ENCODE measurements at regions not wholly inside any gene's neighbourhood (a gene's known extent, or its start where the extent isn't known, plus 50 kb on each side); places are given as distances from the start of the nearest gene placed in this dataset.

DNA sequence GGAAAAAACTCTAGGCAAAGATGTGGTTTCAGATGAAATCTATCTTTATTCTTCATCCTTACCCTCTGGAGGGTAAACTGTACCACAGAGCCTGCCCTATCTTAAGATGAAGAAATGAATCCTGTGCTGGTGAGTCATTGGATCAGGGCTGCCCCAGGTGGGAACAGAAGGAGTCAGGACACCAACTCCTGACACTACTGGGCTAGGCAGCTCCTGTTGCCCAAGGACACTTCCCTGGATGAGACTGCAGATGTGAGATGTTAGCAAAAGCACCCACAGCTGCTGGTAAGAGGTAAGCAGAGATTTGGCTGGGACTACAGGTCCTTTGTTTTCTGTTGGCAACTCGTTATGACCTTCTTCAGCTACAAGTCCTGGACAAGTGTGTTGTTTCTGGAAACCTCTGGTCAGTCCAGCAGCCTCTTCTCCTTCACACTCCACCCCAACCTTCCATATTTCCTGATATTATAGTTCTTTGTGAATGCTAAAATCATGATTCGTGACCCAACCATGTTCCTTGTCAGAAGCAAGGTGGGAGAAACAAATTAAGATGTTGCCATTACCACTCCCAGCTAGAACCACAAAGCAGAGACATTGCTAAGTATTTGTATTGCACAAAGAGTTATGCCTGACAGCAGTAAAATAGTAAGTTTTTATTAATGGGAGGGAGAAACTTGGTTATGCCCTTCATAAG lies 104.2 kb upstream of the TGFBR2 start:
- DNase-seq, result no peak

DNA sequence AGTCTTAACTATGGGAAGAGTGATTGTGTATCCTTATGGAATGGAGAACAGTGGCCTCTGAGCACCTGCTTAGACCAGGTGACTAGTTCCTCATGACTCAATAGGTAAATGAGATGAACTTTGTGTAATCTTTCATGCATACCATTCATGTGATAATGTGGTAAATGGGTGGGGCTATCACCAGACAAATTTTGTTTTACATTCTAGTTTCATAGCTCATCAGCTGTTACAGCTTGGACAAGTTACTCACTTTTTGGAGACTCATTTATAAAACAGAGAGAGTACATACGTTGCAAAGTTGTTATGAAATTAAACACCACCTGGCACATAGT lies 103.7 kb upstream of the TGFBR2 start:
- DNase-seq, result no peak

DNA sequence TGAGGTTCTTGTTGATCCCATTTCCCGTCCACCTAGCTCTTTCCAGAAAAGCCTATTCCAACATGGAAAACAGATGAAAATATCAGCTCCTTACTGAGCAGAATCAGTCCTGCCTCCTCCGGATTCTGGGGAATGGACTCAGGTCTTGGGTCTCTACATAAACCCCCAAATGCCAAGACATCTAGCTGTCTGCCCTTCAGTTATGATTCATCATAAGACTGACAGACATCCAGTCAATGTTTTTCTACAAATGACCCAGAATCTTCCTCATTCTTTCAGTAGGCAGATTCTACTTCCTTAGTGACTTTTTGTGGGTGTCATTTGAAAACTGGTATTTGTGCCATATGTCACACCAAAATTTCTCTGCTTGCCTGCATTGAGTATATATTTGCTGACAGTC lies 103.0 kb upstream of the TGFBR2 start:
- DNase-seq, result no peak

DNA sequence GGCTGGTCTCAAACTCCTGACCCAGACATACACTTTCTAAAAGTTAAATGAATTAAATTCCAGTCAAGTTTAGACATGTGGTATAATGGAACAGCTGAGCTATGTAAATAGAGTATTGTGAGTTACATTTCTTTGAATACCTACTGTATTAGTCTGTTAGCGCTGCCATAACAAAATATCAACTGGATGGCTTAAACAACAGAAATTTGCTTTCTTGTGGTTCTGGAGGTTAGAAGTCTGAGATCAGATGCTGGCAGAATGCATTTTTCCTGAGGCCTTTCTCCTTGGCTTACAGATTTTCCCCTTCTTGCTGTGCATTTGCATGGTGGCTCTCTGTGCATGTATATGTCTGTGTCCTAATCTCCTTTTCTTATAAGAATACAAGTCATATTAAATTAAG lies 101.5 kb upstream of the TGFBR2 start:
- DNase-seq, result no peak

DNA sequence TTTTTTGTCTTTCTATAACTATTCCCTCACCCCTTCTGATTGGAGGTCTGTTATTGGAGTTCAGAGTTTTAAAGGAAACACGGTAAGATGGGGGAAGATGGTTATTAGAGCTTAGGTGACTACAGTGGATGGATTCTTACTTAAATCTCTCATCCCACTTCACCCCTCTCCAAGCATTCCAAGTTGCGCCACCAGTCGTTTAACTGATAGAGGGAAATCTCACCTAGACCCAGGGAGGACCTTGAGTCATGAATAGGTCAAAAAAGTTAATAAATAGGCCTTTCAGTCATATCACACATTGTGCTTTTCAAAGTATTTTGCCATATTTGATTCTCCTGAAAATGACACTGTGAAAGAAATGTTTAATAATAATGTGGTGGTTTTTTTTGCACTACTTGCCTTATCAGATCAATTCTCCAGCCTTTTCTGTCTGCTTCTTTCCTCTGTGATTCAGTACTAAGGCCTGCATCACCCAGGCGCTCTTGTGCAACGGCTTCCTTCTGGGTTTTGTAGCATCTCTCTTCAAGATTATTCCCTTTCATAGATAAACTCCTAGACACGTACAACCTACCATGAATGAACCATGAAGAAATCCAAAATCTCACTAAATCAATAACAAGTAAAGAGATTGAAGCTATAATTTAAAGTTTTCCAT lies 100.4 kb upstream of the TGFBR2 start:
- no peak for DNase-seq

DNA sequence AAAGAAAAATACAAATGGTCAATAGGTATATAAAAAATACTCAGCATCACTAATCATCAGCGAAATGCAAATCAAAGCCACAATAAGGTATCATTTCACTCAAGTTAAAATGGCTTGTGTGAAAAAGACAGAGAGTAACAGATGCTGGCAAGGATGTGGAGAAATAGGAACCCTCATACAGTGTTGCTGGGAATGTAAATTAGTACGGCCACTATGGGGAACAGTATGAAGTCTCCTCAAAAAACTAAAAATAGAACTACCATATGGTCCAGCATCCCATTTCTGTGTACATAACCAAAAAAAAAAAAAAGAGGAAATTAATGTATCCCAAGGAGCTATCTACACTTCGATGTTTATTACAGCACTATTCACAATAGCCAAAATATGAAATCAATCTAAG lies 98.1 kb upstream of the TGFBR2 start:
- DNase-seq, result no peak

DNA sequence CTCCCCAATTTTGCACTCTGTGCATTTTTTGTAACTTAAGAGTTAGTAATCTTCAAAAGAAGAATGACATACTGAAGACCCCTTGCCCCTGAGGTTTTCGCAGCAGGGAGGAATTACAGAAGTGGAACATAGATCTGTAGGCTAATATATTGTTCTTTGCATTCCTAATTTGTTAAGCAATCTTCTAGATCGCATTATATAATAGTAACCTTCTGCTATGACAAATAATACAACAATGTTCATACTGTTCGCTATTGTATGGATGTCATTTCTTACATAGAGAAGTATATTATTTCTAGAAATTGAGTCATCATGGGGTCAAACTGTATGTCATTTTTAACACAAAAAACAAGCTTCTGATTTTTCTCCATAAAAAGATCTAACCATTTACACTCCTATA lies 95.8 kb upstream of the TGFBR2 start:
- DNase-seq, result no peak

DNA sequence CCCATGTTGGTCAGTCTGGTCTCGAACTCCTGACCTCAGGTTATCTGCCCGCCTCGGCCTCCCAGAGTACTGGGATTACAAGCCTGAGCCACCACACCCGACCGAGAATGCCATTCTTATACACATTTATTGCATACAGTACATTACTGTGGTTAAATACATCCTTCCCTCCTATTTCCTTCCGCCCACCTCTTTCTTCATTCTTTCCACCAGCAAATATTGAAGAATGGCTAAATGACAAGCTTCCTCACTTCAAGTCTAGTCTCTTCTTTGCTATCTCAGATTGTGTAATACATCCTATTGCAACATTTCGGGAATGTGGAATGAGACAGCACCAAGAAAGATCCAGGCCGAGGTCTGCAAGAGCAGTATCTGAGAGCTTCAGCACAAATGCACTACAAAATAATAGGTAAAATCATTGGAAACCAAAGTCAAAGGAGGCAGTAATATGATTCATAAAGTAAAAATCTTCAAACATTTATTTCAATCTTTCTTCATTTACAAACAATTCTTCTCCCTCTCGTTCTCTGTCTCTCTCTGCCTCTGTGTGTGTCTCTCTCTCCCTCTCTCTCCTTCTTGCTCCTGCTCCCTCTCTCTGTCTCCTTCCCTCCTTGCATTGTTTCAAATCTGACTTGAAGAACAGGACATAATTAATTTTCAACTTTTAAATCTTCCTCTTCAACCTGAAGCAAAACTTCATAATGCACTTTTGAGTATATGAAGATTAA lies 94.7 kb upstream of the TGFBR2 start:
- DNase-seq, result no peak

DNA sequence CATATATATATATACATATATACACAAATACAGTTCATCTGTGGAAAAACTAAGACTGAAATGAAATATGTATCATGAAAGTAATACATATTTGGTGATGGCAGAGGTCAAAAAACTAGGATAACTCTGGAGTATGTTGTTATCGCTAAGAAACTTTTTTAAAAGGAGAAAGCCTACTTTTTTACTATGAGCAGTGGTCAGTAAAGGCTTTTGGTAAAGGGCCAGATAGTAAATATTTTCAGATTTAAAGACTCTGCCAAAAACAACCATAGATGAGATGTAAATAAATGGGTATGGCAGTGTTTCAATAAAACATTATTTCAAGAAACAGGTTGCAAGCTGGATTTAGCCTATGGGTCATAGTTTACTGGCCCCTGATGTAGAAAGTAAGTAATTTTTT lies 93.8 kb upstream of the TGFBR2 start:
- DNase-seq, result no peak

DNA sequence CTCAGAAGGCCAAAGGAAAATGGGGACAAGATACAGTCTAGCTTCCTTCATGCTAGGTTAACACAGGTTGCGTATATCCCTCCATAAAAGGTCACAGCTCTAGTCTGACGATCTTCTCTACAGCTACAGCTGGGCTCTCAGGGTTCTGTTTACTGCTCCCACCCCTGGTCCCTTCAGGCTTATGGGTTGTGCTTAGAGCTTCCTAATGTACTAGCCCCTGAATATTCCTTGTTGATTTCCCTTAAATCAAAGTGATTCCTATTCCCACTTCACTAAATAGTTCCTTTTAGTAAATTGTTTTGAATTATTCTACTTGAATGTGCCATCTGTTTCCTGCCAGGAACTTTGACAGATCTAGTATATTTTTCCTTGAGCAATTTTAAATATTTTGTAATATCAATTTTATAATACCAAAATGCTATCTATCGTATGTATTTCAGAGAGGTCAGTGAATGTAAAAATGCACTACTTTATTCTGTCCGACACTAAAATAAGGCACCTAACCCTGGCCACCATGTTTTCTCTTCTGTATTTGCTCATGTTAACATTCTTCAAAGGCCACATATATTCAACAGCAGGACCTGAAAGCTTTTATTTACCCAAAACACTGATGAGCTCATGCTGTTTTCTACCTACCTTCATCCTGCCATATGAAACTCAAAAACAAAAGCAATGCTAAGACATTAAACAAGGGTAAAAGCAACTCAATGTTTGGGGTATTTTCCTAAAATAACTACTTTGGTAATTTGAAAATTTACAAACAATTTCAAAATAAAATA lies 92.8 kb upstream of the TGFBR2 start:
- DNase-seq, result no peak

DNA sequence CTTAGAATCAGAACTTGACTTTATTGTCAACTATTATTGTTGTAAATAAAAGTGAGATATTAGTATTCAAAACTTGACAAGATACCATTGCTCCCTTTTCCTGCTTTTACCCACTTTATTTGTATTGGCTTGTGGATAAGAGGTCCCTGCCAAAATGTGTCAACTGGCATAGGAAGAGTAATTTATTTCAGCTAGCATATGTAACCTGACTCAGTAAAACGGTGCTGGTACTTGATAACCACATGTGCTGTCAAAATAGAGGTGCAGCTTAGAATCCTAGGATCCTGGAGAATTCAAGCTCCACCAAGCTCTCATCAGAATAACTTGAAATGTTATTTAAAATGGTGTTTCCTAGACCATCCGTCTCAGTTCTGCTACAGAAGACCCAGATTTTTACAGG lies 90.2 kb upstream of the TGFBR2 start:
- no peak for DNase-seq

DNA sequence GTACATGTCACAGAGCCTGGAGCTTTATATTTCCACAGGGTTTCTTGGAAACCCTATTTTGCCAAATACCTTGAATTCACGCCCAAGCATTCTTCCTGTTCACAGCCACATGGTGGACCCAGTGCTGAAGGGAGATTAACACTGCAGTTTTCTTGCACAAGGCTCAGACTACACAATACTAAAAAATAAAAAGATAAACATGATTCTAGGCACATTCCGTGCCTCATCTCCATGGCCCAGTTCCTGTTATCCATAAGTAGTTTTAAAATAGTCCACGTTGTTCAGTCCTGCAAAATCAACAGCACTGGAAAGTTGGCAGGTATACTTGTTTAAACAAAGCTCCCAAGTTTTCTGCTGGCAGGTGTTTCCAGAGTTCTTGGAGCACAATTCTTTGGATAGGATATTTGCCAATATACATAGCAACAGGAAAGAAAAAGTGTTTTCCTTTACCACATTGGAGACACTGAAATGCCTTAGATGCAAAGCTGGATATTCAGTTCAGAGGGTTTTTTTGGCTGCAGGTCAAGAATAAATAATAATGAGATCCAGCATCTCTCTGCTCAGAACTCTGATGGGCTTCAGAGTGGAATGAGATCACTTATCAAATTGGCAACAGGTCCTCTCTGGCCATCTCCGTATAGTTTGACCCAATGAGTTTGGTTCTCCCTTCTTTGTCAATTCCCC lies 88.1 kb upstream of the TGFBR2 start:
- peak; percentile 66 for DNase-seq

DNA sequence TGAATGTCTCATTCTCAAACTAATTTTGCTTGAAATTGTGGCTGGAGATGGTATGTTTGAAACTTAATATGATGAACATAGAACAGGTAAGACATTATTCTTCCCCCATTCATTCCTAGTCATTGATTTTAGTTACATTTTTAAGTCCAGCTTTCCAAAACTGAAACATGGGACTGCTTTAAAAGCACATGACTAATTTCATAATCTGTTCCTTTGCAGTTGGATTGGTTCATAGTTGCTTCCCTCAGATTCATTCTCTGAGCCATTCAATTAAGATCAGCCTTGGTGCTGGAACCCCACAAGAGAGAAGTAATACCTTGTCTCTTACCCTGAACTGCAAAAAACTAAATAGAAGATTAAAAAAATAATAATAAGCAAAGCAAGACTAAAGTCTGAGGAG lies 87.5 kb upstream of the TGFBR2 start:
- no peak for DNase-seq

DNA sequence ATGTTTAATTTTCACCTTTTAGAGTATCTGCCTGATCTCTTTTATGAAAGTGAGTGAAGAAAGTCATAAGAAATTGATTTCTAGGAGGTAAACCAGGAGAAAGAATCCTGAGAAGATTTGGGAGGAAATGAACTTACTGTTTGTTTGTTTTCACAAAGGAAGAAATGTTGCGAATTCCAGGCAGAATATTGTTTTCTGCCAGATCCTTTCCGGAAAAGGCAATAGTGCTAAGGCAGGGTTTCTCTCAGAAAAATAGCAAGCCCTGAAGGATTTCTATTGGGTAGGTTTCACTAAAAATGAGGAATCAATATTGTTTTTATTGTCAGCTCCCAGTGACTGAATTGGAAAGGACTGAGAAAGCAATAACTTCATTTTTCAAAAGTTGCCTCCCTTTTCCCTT lies 85.7 kb upstream of the TGFBR2 start:
- DNase-seq, result no peak

DNA sequence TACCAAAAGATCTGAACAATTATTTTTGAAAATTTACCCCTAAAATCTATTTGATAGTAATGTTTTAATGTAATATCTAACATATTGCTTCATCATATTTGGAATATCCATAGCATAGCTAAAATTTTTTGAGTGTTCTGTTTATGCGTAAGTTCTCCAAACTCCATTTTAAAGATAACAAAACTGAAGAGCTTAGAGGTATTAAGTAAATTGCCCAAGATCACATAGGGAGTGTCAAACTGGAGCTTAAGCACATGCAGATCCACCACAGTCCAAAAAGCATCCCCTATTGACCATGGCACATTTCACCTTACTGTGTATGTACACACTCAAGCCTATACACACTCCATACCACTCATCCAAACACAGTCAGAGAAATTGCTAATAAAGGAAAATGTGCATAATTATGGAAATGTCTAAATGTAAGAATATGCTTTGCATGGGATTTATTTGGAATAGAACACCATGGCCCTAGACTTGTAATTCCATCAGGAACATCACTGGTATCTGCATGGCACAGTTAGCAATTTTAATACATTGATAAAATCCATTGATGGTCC lies 85.2 kb upstream of the TGFBR2 start:
- DNase-seq, result no peak

DNA sequence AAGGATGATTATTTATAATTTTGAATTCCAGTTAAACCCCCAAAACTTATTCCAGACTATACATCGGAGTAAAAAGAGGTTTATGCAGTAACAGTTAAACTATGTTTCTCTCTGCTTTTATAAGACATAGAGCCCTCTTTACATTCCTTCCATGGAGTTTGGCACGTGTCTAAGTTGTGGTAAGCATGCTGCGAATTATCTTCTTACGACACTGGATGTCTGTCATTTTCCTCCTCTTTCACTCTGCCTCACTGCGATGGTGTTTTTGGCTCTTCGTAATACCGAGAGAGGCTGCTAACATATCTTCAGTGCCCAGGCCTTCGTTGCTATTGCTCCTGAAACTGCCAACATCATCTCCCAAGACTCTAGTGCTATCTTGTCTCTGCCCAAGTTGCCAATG lies 83.9 kb upstream of the TGFBR2 start:
- DNase-seq, result no peak

DNA sequence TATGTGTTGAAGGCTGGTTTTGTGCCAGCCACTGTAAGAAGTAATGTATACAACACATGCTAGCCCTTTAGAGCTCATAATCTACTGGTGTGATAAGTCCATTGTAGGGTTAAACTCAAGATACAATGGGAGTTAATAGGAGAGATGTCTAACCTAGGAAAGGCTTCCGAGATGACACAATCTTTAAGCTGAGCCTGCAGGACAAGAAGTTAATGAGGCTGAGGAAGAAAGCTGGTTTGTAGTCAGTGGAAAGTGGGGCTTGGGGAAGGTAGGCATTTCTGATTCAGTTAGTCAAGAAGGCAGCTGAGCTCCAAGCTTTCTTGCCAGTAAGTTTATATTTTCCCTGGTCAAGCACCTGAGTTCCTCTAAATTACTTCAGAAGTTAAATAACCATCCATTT lies 83.0 kb upstream of the TGFBR2 start:
- DNase-seq, result no peak

DNA sequence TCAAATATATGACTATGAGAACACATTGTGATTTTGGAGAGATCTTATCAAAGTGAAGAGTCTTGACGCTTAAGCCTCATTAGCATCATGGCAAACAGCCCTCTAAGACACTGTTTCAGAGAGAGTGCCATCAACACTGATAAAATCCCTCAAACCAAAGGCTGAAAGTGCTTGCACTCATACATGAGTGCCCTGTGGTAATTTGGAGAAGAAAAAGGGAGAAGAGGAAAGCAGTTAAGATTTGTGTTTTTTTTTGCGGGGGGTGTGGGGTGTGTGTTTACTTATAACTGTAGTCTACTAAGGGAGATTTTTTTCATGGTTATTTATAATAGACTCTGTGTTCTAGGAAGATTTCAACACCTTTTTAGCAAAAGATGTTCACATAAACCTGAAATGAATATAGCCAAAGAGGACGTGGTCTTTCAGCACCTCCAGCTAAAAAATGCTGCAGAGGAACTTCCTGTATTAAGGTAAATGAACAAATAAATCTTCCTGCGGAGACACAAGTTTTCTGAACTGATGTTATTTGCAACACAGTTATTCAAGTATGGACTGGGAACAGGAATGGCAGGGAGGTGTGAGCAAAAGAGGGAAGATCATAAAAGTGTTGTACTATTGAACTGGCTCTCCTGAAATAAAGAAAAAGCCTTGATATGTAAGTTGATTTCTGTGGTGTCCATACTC lies 81.9 kb upstream of the TGFBR2 start:
- no peak for DNase-seq

DNA sequence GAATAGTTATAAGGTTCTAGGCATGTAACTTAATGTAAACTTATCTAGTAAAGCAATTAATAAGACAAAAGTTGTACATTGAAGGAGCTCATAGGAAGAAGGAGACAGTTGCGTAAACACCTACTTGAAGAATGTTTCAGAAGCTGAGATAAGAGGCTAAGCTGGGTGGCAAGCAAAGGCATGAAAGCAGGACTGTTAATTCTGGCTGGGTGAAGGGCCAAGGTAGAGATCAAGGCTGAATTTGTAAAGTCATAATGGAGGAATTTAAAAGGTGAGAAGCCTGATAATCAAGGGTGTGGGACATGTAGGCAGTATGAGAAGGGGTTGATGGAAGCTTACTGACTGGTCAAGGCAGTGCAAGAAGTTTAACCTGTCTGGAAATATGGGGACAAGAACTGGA lies 80.4 kb upstream of the TGFBR2 start:
- DNase-seq, result no peak

DNA sequence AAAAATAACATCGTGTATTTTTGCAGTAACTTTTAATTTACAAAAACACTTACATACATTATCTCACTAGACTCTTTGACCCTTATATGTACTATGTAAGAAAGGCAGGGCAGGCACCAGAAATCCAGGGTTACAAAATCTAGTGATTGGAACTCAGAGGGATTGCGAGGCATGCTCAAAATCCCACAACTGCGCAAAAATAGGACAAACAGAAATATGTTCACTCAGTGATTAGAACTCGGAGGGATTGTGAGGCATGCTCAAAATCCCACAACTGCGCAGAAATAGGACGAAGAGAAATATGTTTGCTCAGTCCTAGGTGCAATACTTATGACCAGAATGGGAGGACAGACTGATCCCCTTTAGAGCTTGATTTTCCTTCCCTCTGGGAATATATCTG lies 79.2 kb upstream of the TGFBR2 start:
- no peak for DNase-seq

DNA sequence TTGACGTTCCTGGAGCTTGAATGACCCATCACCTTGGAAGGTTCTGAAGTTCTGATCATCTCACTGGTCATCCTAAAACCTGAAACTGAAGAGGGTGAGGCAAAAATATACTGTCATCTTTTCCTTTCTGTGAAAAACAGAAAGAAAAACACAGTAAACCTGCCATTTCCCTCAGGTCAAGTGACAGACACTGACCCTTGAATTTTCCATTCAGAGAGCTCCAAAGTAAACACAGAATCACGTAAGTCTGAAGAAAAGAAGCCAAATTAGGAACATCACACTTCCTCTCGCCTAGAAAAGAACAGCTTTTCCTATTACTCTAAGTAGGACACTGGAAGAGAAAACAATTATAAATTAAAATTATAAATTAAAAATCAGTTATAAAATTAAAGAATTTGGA lies 78.7 kb upstream of the TGFBR2 start:
- no peak for DNase-seq

DNA sequence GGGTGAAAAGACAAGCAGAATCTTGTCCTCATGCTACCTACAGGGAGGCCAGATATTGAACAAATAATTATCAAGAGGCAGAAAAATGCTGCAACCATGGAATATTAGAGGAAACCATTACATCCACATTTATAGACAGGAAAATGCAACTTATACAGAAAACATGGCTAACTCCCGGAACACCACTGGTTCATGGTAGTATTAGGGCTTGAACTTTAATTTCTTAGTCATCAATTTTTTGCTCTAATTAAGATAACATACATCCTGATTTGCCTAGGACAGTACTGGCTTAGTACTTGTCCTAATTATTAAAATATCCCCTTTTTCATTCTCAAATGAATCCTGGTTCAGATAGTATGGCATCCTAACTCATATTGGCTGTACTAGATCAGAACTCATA lies 76.3 kb upstream of the TGFBR2 start:
- no peak for DNase-seq
